GM12865 (cell line): ENCODE measurements at regions not wholly inside any gene's neighbourhood (a gene's known extent, or its start where the extent isn't known, plus 50 kb on each side); places are given as distances from the start of the nearest gene placed in this dataset.

Source experiments
- DNase-seq: peaks from one replicate; pipeline ENCODE4 v3.0.0; 2010; ENCODE audit warnings: low read depth
- H3K4me3 ChIP-seq: 2 replicates; pipeline ENCODE4 v1.5.1; 2011; ENCODE audit warnings: mild to moderate bottlenecking, low read depth, low read length, control low read depth
- TF ChIP-seq, protein P1 (sequence below): IDR thresholded peaks from 2 replicates; pipeline ENCODE4 v1.5.1; 2011; ENCODE audit warnings: low read length, control low read depth, low read depth, inconsistent platforms; ENCODE audit not compliant: insufficient read depth; ENCODE audit errors: missing control alignments

DNA sequence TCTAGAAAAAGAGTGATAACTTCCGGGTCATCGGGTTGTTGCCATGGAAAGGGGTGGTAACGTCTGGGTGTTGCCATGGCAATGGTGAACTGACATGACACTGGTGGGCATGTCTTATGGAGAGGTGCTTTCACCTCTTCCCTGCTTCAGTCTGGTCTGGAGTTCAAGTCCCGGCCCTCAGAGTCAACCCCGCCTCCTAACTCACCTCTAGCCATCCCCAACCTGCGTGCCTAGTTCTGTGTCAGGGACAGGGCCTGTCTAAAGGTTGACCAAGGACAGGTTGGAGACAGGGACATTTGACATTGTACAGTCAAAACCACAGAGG, 96.0 kb downstream of the LSM3 start:
- TF ChIP-seq, protein P1, sequence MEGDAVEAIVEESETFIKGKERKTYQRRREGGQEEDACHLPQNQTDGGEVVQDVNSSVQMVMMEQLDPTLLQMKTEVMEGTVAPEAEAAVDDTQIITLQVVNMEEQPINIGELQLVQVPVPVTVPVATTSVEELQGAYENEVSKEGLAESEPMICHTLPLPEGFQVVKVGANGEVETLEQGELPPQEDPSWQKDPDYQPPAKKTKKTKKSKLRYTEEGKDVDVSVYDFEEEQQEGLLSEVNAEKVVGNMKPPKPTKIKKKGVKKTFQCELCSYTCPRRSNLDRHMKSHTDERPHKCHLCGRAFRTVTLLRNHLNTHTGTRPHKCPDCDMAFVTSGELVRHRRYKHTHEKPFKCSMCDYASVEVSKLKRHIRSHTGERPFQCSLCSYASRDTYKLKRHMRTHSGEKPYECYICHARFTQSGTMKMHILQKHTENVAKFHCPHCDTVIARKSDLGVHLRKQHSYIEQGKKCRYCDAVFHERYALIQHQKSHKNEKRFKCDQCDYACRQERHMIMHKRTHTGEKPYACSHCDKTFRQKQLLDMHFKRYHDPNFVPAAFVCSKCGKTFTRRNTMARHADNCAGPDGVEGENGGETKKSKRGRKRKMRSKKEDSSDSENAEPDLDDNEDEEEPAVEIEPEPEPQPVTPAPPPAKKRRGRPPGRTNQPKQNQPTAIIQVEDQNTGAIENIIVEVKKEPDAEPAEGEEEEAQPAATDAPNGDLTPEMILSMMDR: no peak
- peak; percentile 17 for DNase-seq

DNA sequence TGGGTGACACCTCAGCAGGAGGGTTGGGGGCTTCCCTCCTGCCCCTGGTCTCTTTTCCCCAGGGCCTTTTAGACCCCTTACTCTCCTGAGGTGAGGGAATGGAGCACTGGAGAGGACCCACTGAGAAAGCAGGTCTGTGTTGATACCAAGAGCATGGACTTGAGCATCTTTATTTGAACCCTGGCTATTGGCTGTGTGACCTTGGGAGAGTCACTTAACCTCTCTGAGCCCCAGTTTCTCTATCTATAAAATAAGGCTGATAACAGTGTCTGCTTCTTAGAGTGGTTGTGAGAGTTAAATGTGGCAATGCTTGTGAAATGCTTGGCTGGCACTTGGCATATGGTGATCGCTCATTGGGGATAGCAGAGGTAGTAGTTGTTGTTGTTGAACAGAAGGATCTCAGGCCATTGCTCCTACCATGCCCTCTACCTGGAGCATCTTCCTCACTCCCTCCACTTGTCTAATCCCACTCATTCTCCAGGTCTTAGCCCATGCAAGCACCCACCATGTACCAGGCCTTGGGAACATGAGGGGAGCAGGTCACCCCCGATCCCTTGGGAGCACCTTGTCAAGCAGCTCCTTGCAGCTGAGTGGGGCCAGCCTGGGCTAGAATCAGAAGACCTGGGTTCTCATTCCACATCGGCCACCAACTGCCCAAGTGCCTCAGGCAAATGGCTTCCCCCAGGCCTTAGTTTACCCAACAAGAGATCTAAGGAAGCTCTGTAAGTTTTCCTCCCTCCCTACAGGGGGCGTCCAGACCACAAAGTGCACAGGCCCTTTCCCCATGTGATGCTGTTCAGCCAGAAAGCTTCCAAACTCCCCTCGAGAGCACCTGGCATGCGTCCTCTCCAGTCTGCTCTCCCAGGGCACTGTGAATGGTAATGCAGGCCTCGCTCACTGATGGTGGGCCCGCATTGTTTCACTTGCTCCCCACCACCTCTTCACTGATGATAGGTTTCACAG, 96.7 kb downstream of the LSM3 start:
- DNase-seq: peak; percentile 31
- no peak overlapping the region for H3K4me3 ChIP-seq
- TF ChIP-seq, protein P1: peak; percentile 35

More for the DNA sequence above, 96.0 kb downstream of the LSM3 start:
- H3K4me3 ChIP-seq: no peak overlapping the region

DNA sequence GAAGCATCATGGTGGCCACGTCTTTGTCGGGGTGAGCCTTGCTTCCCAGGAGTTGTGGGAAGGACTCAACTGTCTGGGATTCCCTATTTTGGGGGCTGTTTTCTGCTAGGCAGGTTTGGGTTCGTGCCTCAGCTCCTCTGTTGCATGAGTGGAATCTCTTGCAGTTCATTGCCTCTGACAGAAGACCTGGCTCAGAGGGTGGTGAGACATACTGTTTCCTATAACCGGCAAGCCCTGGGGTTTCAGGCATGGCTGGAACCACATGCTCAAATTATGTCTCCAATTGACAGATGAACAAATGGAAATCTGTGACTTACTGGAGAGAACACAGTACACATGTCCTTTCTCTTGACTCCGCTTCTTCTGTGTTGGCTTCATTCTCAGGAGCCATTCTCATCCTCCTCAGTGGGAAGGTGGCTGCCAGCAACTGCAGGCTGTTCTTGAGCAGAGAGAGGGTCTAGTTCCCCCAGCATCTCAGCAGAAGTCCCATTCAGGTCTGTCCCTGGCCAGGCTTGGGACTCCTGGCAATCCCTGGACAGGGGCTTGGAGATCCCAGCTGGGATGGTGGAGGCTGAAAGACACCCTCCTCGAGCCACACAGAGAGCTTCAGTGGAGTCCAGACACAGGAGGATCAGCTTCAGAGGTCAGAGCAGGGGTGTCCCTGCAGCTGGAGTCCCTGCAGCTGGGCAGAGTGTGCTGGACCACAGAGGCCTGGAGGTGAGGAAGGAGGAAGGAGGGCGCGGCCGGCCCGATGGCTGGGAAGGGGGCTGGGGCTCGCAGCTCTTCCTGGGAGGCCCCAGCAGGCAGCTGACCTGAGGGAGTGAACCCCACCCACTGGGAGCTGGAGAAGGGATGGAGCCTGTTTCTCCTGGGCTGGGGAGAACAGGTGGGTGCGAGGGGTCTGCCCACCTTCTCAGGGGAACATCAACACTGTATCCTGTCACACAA, 97.6 kb downstream of the LSM3 start:
- no peak overlapping the region for H3K4me3 ChIP-seq
- TF ChIP-seq, protein P1: no peak
- no peak for DNase-seq

DNA sequence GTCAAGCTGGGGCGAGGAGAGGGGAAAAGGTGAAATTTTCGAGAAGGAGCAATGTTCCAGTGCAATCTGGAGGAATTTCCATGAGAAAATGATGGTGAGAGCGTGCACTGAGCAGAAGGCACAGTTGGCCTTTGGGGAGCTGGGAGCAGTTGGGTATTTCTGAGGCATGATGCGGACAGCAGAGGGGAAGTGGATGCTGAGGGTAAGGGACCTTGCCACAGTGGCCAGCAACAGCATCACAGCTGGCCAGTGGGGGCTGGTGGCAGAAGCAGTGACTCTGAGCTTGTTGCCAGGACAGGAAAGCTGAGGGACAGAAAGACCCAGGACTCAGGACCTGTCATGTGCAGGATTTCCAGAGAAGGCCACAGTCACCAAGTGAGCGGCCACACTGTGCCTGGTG, 98.9 kb downstream of the LSM3 start:
- H3K4me3 ChIP-seq: no peak overlapping the region
- TF ChIP-seq, protein P1: no peak
- DNase-seq: no peak

DNA sequence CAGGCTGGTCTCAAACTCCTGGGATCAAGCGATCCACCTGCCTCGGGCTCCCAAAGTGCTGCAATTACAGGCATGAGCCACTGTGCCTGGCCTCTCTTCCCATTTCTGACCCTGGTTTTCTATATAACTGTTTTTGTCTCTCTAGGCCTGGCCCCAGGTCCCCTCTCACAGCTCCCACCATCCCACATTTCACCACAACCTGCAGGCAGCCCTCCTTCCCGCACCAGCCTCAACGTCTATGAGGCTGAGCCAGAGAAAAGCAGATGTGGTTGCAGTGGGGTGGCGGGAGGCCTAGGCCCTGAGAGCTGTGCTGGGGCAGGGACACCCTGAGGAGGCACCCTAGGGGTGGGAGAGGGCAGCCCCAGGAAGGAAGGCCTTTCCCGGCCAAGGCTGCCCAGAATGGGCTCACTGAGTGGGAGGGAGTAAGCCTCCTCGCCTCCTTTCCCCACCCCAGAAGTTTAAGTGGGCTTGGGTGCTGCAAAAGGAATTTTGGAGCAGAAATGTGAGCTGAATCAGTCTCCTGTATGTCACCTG, 99.7 kb downstream of the LSM3 start:
- TF ChIP-seq, protein P1: no peak
- DNase-seq: no peak
- no peak overlapping the region for H3K4me3 ChIP-seq

DNA sequence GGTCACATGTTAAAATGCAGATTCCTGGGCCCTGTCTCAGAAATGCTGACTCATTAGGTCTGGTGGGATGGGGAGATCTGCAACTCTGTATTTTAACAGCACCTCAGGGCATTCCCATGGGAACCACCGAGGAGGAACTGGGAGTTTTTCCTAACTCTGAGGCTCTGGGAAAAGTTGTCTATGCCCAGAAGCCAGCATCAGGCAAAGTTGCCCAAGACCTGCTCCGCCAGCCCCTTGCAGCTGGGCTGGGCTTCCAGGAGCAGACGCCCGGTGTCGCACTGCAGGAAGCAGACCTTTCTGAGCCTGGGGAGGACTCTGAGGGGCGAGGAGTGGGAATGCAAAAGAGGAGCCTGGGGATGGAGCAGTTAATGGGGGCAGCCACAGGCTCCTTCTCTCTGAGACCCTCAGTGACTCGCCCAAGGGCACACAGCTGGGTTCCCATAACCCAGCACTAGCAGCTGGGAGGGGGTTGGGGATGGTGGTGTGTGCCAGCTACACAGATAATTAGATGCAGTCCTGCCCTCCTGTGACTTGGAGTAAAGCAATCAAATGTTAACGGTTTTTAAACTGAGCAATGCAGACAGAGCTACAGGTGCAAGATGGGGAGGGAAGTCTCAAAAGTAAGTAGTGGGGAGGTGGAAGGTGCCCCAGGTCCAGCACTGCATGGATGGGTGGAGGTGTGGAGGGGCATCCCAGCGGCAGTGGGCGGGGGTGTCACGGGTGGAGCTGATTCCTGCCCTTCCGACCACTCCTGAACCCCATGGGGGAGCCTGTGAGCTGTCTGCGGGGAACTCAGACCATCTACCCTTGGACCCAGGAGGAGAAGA, 100.4 kb downstream of the LSM3 start:
- TF ChIP-seq, protein P1: no peak
- H3K4me3 ChIP-seq: no peak overlapping the region
- no peak for DNase-seq
